HCT116 (cell line): ENCODE measurements at regions not wholly inside any gene's neighbourhood (a gene's known extent, or its start where the extent isn't known, plus 50 kb on each side); places are given as distances from the start of the nearest gene placed in this dataset.

Experiments
- ATAC-seq: fragments of 200-7000 bp; cut with Tn5 transposase; 2 replicates; pipeline ENCODE4 v1.9.1; 2020; ENCODE audit warnings: mild to moderate bottlenecking, moderate library complexity
- BruUV-seq: library from RNA; stranded (reverse); fragments of 400-500 nt; replicated peaks from 2 replicates; lab custom pipeline; 2021; lab: Mats Ljungman, UMichigan
- CTCF ChIA-PET: fragments of 300-600 bp; sonication (Branson Sonifier 250); formaldehyde crosslinking; loops from one replicate; lab custom pipeline; 2021; ENCODE audit warnings: antibody characterized with exemption; lab: Charles Lee
- POLR2A ChIA-PET: fragments of 300-600, 350-600 bp; sonication (Branson Sonifier 250); formaldehyde crosslinking; loops from one replicate; lab custom pipeline; 2021; ENCODE audit warnings: antibody characterized with exemption; lab: Charles Lee
- RAD21 ChIA-PET, 2 experiments: fragments of 300-600 bp; sonication (Branson Sonifier 250); formaldehyde crosslinking; loops; one replicate each; lab custom pipeline; 2023; ENCODE audit warnings: low total read pairs in 2 of 2; ENCODE audit not compliant: uncharacterized antibody in 2 of 2, unreplicated experiment in 2 of 2, low non-redundant PET in 1 of 2; lab: Charles Lee
- DNase-seq: peaks from one replicate; pipeline ENCODE4 v3.0.0-alpha.2; 2010; ENCODE audit warnings: low read depth, low spot score
- H2AFZ ChIP-seq: fragments of 200-600 bp; shearing (Covaris generic), sonication (generic); 2 replicates; pipeline ENCODE4 v1.6.1; 2017; ENCODE audit warnings: low read depth, mixed run types, mixed read lengths, antibody characterized with exemption, low read length; ENCODE audit not compliant: poor library complexity, severe bottlenecking
- H3K27ac ChIP-seq: 2 replicates; pipeline ENCODE4 v1.5.1; 2012; ENCODE audit warnings: low read depth, low read length
- H3K27me3 ChIP-seq: fragments of 200-600 bp; sonication (generic); 2 replicates; pipeline ENCODE4 v1.6.1; 2016; ENCODE audit warnings: mixed run types, low read length, mixed read lengths; ENCODE audit not compliant: insufficient read depth
- H3K36me3 ChIP-seq, 2 experiments: fragments of 200-500 bp in 1 of 2; fragments of 200-600 bp in 1 of 2; sonication (Bioruptor generic) in 1 of 2; sonication (generic) in 1 of 2; 2 replicates each; pipeline versions ENCODE4 v1.5.1 to v1.6.1; 2014 to 2016; ENCODE audit warnings: low read length in 2 of 2, inconsistent platforms in 1 of 2, mixed read lengths in 1 of 2, mixed run types in 1 of 2; ENCODE audit not compliant: insufficient read depth in 2 of 2, control insufficient read depth in 1 of 2
- H3K4me1 ChIP-seq, 2 experiments: fragments of 200-600 bp in 1 of 2; sonication (generic) in 1 of 2; 2 replicates each; pipeline versions ENCODE4 v1.5.1 to v1.6.1; 2012 to 2017; ENCODE audit warnings: low read length in 2 of 2, inconsistent platforms in 1 of 2, mild to moderate bottlenecking in 1 of 2, mixed read lengths in 1 of 2, mixed run types in 1 of 2, moderate library complexity in 1 of 2; ENCODE audit not compliant: insufficient read depth in 2 of 2, control insufficient read depth in 1 of 2
- H3K4me2 ChIP-seq: fragments of 200-600 bp; sonication (generic); 2 replicates; pipeline ENCODE4 v1.6.1; 2017; ENCODE audit warnings: mixed run types, low read length, mixed read lengths
- H3K4me3 ChIP-seq, 2 experiments: fragments of 200-600 bp in 1 of 2; sonication (generic) in 1 of 2; replicated peaks in 1 of 2; 2 replicates each; pipeline ENCODE4 v1.5.1; 2011 to 2016; ENCODE audit warnings: low read length in 2 of 2, control low read depth in 1 of 2, low read depth in 1 of 2, mild to moderate bottlenecking in 1 of 2, mixed read lengths in 1 of 2, mixed run types in 1 of 2
- H3K79me2 ChIP-seq: fragments of 200-600 bp; sonication (generic); 2 replicates; pipeline ENCODE4 v1.6.1; 2017; ENCODE audit warnings: mild to moderate bottlenecking, mixed run types, low read length, moderate library complexity, mixed read lengths; ENCODE audit not compliant: insufficient read depth
- H3K9ac ChIP-seq: fragments of 200-600 bp; sonication (generic); 2 replicates; pipeline ENCODE4 v1.6.1; 2016; ENCODE audit warnings: low read length, mixed read lengths
- H3K9me2 ChIP-seq: fragments of 200-600 bp; sonication (generic), shearing (Covaris generic); 2 replicates; pipeline ENCODE4 v1.6.1; 2017; ENCODE audit warnings: mixed run types, mild to moderate bottlenecking, moderate library complexity; ENCODE audit not compliant: insufficient read depth
- H3K9me3 ChIP-seq, 2 experiments: fragments of 200-500 bp in 1 of 2; fragments of 200-600 bp in 1 of 2; sonication (Bioruptor generic) in 1 of 2; sonication (generic) in 1 of 2; 2 replicates each; pipeline ENCODE4 v1.6.1; 2014 to 2017; ENCODE audit warnings: low read length in 2 of 2, mixed read lengths in 2 of 2, inconsistent platforms in 1 of 2, low read depth in 1 of 2, mild to moderate bottlenecking in 1 of 2, mixed run types in 1 of 2, moderate library complexity in 1 of 2; ENCODE audit not compliant: control insufficient read depth in 1 of 2, insufficient read depth in 1 of 2
- H4K20me1 ChIP-seq: fragments of 200-600 bp; sonication (generic), shearing (Covaris generic); 2 replicates; pipeline ENCODE4 v1.6.1; 2017; ENCODE audit warnings: mixed run types, mild to moderate bottlenecking, moderate library complexity; ENCODE audit not compliant: insufficient read depth
- CEBPB ChIP-seq: IDR thresholded peaks from 2 replicates; pipeline ENCODE4 v1.6.1; 2012; ENCODE audit warnings: low read depth
- EGR1 ChIP-seq: IDR thresholded peaks from 2 replicates; pipeline ENCODE4 v1.6.1; 2012; ENCODE audit warnings: low read depth
- EZH2 ChIP-seq: fragments of 200-600 bp; sonication (generic); IDR thresholded peaks from 2 replicates; pipeline ENCODE4 v1.6.1; 2017; ENCODE audit warnings: antibody characterized with exemption, mixed run types
- FOSL1 ChIP-seq: IDR thresholded peaks from 2 replicates; pipeline ENCODE4 v1.6.1; 2012; ENCODE audit warnings: low read depth
- JUND ChIP-seq: IDR thresholded peaks from 2 replicates; pipeline ENCODE4 v1.6.1; 2012
- POLR2A ChIP-seq: IDR thresholded peaks from 2 replicates; pipeline ENCODE4 v1.7.0; 2011; ENCODE audit warnings: borderline replicate concordance; ENCODE audit not compliant: insufficient read depth, insufficient read length; ENCODE audit errors: extremely low read depth
- POLR2AphosphoS5 ChIP-seq: IDR thresholded peaks from 2 replicates; pipeline ENCODE4 v1.6.1; 2011; ENCODE audit warnings: mild to moderate bottlenecking, low read depth, low read length, moderate library complexity
- RAD21 ChIP-seq: IDR thresholded peaks from 2 replicates; pipeline ENCODE4 v1.6.1; 2012; ENCODE audit warnings: low read depth, mild to moderate bottlenecking
- SIN3A ChIP-seq: IDR thresholded peaks from 2 replicates; pipeline ENCODE4 v1.6.1; 2012; ENCODE audit warnings: low read depth
- TCF7L2 ChIP-seq: IDR thresholded peaks from 2 replicates; pipeline ENCODE4 v1.7.0; 2011; ENCODE audit warnings: borderline replicate concordance, inconsistent platforms; ENCODE audit not compliant: insufficient read depth, insufficient read length; ENCODE audit errors: extremely low read depth
- ZFX ChIP-seq: fragments of 450-650 bp; IDR thresholded peaks from 2 replicates; pipeline ENCODE4 v1.6.1; 2017
- ZNF274 ChIP-seq: fragments of 200-500 bp; sonication (Bioruptor generic); IDR thresholded peaks from 2 replicates; pipeline ENCODE4 v1.6.1; 2014; ENCODE audit warnings: mild to moderate bottlenecking, low read depth, low read length, inconsistent platforms
- intact Hi-C: fragments of 100-400 bp; cut with micrococcal nuclease; formaldehyde crosslinking; loops from 2 replicates; pipeline ENCODE4 v1.10.0; 2022
- TF ChIP-seq, protein P1 (sequence below): IDR thresholded peaks from 2 replicates; pipeline ENCODE4 v1.6.1; 2012
- TF ChIP-seq, protein P2 (sequence below): IDR thresholded peaks from 2 replicates; pipeline ENCODE4 v1.6.1; 2012; ENCODE audit warnings: low read depth

DNA sequence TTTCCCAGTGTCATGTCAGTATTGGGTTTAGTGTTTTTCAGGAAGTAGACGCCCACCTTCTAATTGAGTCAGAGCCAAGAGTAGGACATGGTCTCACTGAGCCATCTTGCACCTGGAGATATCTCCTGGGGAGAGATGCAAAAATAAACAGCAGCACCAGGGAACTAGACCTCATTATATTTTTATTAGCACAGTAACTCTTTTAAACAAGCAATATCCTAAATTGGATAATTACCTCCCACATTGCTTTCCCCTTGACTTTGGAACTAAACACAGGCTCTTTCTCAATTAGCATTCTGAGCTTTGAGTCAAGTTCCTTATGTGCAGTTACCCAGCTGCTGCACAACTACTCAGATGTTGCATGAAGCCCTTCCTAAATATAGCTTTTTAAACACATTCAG is 175.4 kb downstream of the IBTK start:
- Histone ChIP-seq H3K27ac (no peak overlapping the region), H3K9me3 (no peaks in the 10 kb centered on the region), H3K9me2 (no peaks in the 10 kb centered on the region; the same call in 1 of the 2 replicates), H2AFZ (no peak overlapping the region), H3K4me3 (no peak overlapping the region), H3K4me1 (0 out of 4 replicates have a peak, but pooled peaks cover 0 to 3% of the 10 kb centered on the region in 2 experiments), H4K20me1 (no peaks in the 10 kb centered on the region), H3K4me2 (no peak overlapping the region), H3K27me3 (no peaks in the 10 kb centered on the region), H3K9ac (no peak overlapping the region), H3K36me3 (no peaks in the 10 kb centered on the region), H3K79me2 (no peaks in the 10 kb centered on the region)
- ATAC-seq (no peak), DNase-seq (no peak)
- ChIA-PET RAD21 (no interaction called here), CTCF (no interaction called here), POLR2A (no interaction called here)
- BruUV-seq: no TSS peak
- intact Hi-C loops: no loop called here
- TF ChIP-seq POLR2AphosphoS5 (no peak), SIN3A (no peak), CEBPB (no peak), POLR2A (no peak), TCF7L2 (no peak), ZNF274 (no peak), ZFX (no peak), FOSL1 (no peak), EGR1 (no peak), JUND (no peak), EZH2 (no peak), RAD21 (no peak)
- TF ChIP-seq, protein P1, sequence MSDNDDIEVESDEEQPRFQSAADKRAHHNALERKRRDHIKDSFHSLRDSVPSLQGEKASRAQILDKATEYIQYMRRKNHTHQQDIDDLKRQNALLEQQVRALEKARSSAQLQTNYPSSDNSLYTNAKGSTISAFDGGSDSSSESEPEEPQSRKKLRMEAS: no peak
- TF ChIP-seq, protein P2, sequence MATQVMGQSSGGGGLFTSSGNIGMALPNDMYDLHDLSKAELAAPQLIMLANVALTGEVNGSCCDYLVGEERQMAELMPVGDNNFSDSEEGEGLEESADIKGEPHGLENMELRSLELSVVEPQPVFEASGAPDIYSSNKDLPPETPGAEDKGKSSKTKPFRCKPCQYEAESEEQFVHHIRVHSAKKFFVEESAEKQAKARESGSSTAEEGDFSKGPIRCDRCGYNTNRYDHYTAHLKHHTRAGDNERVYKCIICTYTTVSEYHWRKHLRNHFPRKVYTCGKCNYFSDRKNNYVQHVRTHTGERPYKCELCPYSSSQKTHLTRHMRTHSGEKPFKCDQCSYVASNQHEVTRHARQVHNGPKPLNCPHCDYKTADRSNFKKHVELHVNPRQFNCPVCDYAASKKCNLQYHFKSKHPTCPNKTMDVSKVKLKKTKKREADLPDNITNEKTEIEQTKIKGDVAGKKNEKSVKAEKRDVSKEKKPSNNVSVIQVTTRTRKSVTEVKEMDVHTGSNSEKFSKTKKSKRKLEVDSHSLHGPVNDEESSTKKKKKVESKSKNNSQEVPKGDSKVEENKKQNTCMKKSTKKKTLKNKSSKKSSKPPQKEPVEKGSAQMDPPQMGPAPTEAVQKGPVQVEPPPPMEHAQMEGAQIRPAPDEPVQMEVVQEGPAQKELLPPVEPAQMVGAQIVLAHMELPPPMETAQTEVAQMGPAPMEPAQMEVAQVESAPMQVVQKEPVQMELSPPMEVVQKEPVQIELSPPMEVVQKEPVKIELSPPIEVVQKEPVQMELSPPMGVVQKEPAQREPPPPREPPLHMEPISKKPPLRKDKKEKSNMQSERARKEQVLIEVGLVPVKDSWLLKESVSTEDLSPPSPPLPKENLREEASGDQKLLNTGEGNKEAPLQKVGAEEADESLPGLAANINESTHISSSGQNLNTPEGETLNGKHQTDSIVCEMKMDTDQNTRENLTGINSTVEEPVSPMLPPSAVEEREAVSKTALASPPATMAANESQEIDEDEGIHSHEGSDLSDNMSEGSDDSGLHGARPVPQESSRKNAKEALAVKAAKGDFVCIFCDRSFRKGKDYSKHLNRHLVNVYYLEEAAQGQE: no peak
